Activated T-cell treated with anti-CD3 and anti-CD28 coated beads, Interleukin-2, amount 50 U/mL, for 24 hours (primary cell): ENCODE measurements at regions not wholly inside any gene's neighbourhood (a gene's known extent, or its start where the extent isn't known, plus 50 kb on each side); places are given as distances from the start of the nearest gene placed in this dataset.

Source experiments
- DNase-seq: peaks from one replicate; pipeline ENCODE4 v3.0.0-alpha.2; 2020
- H3K27ac Mint-ChIP-seq: 2 replicates; pipeline ENCODE4 v1.8.0; 2020; ENCODE audit warnings: mild to moderate bottlenecking, mixed read lengths
- H3K27me3 Mint-ChIP-seq: 2 replicates; pipeline ENCODE4 v1.8.0; 2020; ENCODE audit warnings: mixed read lengths
- H3K36me3 Mint-ChIP-seq: 2 replicates; pipeline ENCODE4 v1.8.0; 2020; ENCODE audit warnings: low read depth, mixed read lengths
- H3K4me1 Mint-ChIP-seq: 2 replicates; pipeline ENCODE4 v1.8.0; 2020; ENCODE audit warnings: low read depth, mixed read lengths
- H3K4me3 Mint-ChIP-seq: 2 replicates; pipeline ENCODE4 v1.8.0; 2020; ENCODE audit warnings: mild to moderate bottlenecking, moderate library complexity, mixed read lengths
- H3K9me3 Mint-ChIP-seq: 2 replicates; pipeline ENCODE4 v1.8.0; 2020; ENCODE audit warnings: mixed read lengths

- Mint-ChIP-seq H3K4me1 (no peaks in the 10 kb centered on the region), H3K36me3 (no peaks in the 10 kb centered on the region), H3K9me3 (no peaks in the 10 kb centered on the region), H3K4me3 (no peak overlapping the region), H3K27ac (no peak overlapping the region), H3K27me3 (no peaks in the 10 kb centered on the region)
- DNase-seq: no peak
These were observed 2170.5 kb upstream of the PIK3C3 start for GRCh38 chr18:39784541-39784940.

GRCh38 chr18:39781565-39781964 lies 2173.5 kb upstream of the PIK3C3 start:
- no peak for DNase-seq
- H3K27ac Mint-ChIP-seq: no peak overlapping the region
- H3K4me1 Mint-ChIP-seq: no peaks in the 10 kb centered on the region
- no peaks in the 10 kb centered on the region for H3K27me3 Mint-ChIP-seq
- H3K4me3 Mint-ChIP-seq: no peak overlapping the region
- no peaks in the 10 kb centered on the region for H3K36me3 Mint-ChIP-seq
- peaks cover 3% of the 10 kb centered on the region for H3K9me3 Mint-ChIP-seq

GRCh38 chr18:39780774-39781173 lies 2174.3 kb upstream of the PIK3C3 start:
- peaks cover 3% of the 10 kb centered on the region for H3K9me3 Mint-ChIP-seq
- H3K36me3 Mint-ChIP-seq: no peaks in the 10 kb centered on the region
- no peaks in the 10 kb centered on the region for H3K4me1 Mint-ChIP-seq
- H3K4me3 Mint-ChIP-seq: no peak overlapping the region
- no peak overlapping the region for H3K27ac Mint-ChIP-seq
- no peaks in the 10 kb centered on the region for H3K27me3 Mint-ChIP-seq
- DNase-seq: no peak

GRCh38 chr18:39779926-39780325 lies 2175.1 kb upstream of the PIK3C3 start:
- no peaks in the 10 kb centered on the region for H3K36me3 Mint-ChIP-seq
- no peak overlapping the region for H3K27ac Mint-ChIP-seq
- no peak overlapping the region for H3K4me3 Mint-ChIP-seq
- no peak for DNase-seq
- H3K9me3 Mint-ChIP-seq: peaks cover 3% of the 10 kb centered on the region
- no peaks in the 10 kb centered on the region for H3K4me1 Mint-ChIP-seq
- no peaks in the 10 kb centered on the region for H3K27me3 Mint-ChIP-seq

GRCh38 chr18:39776766-39777165 lies 2178.3 kb upstream of the PIK3C3 start:
- Mint-ChIP-seq H3K27ac (no peak overlapping the region), H3K4me1 (no peaks in the 10 kb centered on the region), H3K4me3 (no peak overlapping the region), H3K27me3 (no peaks in the 10 kb centered on the region), H3K9me3 (peaks cover 7% of the 10 kb centered on the region), H3K36me3 (no peaks in the 10 kb centered on the region)
- no peak for DNase-seq

GRCh38 chr18:39774957-39775598 lies 2180.0 kb upstream of the PIK3C3 start:
- no peaks in the 10 kb centered on the region for H3K27me3 Mint-ChIP-seq
- H3K4me3 Mint-ChIP-seq: no peak overlapping the region

GRCh38 chr18:39773646-39774045 lies 2181.4 kb upstream of the PIK3C3 start:
- no peak overlapping the region for H3K4me3 Mint-ChIP-seq
- H3K36me3 Mint-ChIP-seq: no peaks in the 10 kb centered on the region
- DNase-seq: no peak
- H3K27ac Mint-ChIP-seq: no peak overlapping the region
- H3K4me1 Mint-ChIP-seq: no peaks in the 10 kb centered on the region
- H3K9me3 Mint-ChIP-seq: peaks cover 10% of the 10 kb centered on the region
- H3K27me3 Mint-ChIP-seq: no peaks in the 10 kb centered on the region

More at GRCh38 chr18:39774957-39775598, 2180.0 kb upstream of the PIK3C3 start:
- H3K4me1 Mint-ChIP-seq: no peaks in the 10 kb centered on the region
- peaks cover 12% of the 10 kb centered on the region for H3K9me3 Mint-ChIP-seq
- no peak for DNase-seq
- H3K27ac Mint-ChIP-seq: no peak overlapping the region
- H3K36me3 Mint-ChIP-seq: no peaks in the 10 kb centered on the region

- no peaks in the 10 kb centered on the region for H3K4me1 Mint-ChIP-seq
- H3K9me3 Mint-ChIP-seq: peaks cover 10% of the 10 kb centered on the region
- no peaks in the 10 kb centered on the region for H3K27me3 Mint-ChIP-seq
- no peaks in the 10 kb centered on the region for H3K36me3 Mint-ChIP-seq
- H3K4me3 Mint-ChIP-seq: no peak overlapping the region
- no peak overlapping the region for H3K27ac Mint-ChIP-seq
- no peak for DNase-seq
These were observed 2182.7 kb upstream of the PIK3C3 start for GRCh38 chr18:39772155-39772919.

- Mint-ChIP-seq H3K9me3 (peaks cover 10% of the 10 kb centered on the region), H3K36me3 (no peaks in the 10 kb centered on the region), H3K27ac (no peak overlapping the region), H3K4me3 (no peak overlapping the region), H3K4me1 (no peaks in the 10 kb centered on the region), H3K27me3 (no peaks in the 10 kb centered on the region)
- DNase-seq: no peak
These were observed 2184.6 kb upstream of the PIK3C3 start for GRCh38 chr18:39770399-39770798.

GRCh38 chr18:39764873-39765272 lies 2190.2 kb upstream of the PIK3C3 start:
- peaks cover 2% of the 10 kb centered on the region for H3K9me3 Mint-ChIP-seq
- H3K27ac Mint-ChIP-seq: no peak overlapping the region
- no peaks in the 10 kb centered on the region for H3K27me3 Mint-ChIP-seq
- no peak overlapping the region for H3K4me3 Mint-ChIP-seq
- H3K36me3 Mint-ChIP-seq: no peaks in the 10 kb centered on the region
- H3K4me1 Mint-ChIP-seq: no peaks in the 10 kb centered on the region
- DNase-seq: no peak

- Mint-ChIP-seq H3K4me1 (no peaks in the 10 kb centered on the region), H3K9me3 (peaks cover 12% of the 10 kb centered on the region), H3K36me3 (no peaks in the 10 kb centered on the region), H3K4me3 (no peak overlapping the region), H3K27me3 (no peaks in the 10 kb centered on the region), H3K27ac (no peak overlapping the region)
- DNase-seq: no peak
These were observed 2193.8 kb upstream of the PIK3C3 start for GRCh38 chr18:39761273-39761672.

GRCh38 chr18:39759926-39760325 lies 2194.3 kb upstream of the CELF4 start:
- Mint-ChIP-seq H3K4me3 (no peak overlapping the region), H3K4me1 (no peaks in the 10 kb centered on the region), H3K27ac (no peak overlapping the region), H3K36me3 (no peaks in the 10 kb centered on the region), H3K9me3 (peaks cover 13% of the 10 kb centered on the region), H3K27me3 (no peaks in the 10 kb centered on the region)
- no peak for DNase-seq

GRCh38 chr18:39753178-39753577 lies 2187.6 kb upstream of the CELF4 start:
- no peak overlapping the region for H3K4me3 Mint-ChIP-seq
- no peak for DNase-seq
- peaks cover 15% of the 10 kb centered on the region for H3K9me3 Mint-ChIP-seq
- H3K27ac Mint-ChIP-seq: no peak overlapping the region
- no peaks in the 10 kb centered on the region for H3K36me3 Mint-ChIP-seq
- no peaks in the 10 kb centered on the region for H3K27me3 Mint-ChIP-seq
- no peaks in the 10 kb centered on the region for H3K4me1 Mint-ChIP-seq

- Mint-ChIP-seq H3K4me1 (no peaks in the 10 kb centered on the region), H3K27ac (no peak overlapping the region), H3K27me3 (no peaks in the 10 kb centered on the region), H3K36me3 (no peaks in the 10 kb centered on the region), H3K4me3 (no peak overlapping the region), H3K9me3 (peaks cover 16% of the 10 kb centered on the region)
- no peak for DNase-seq
These were observed 2186.8 kb upstream of the CELF4 start for GRCh38 chr18:39752351-39752750.

GRCh38 chr18:39751921-39752320 lies 2186.3 kb upstream of the CELF4 start:
- no peak overlapping the region for H3K27ac Mint-ChIP-seq
- no peak overlapping the region for H3K4me3 Mint-ChIP-seq
- H3K36me3 Mint-ChIP-seq: no peaks in the 10 kb centered on the region
- H3K27me3 Mint-ChIP-seq: no peaks in the 10 kb centered on the region
- no peaks in the 10 kb centered on the region for H3K4me1 Mint-ChIP-seq
- peaks cover 15% of the 10 kb centered on the region for H3K9me3 Mint-ChIP-seq
- no peak for DNase-seq
